Hepatocyte (in vitro differentiated cells): ENCODE measurements at regions not wholly inside any gene's neighbourhood (a gene's known extent, or its start where the extent isn't known, plus 50 kb on each side); places are given as distances from the start of the nearest gene placed in this dataset.

Experiments used
- DNase-seq: peaks from one replicate; pipeline ENCODE4 v3.0.0-alpha.2; 2016; ENCODE audit warnings: low spot score
- H2AFZ ChIP-seq: fragments of 200-600 bp; sonication (generic); 2 replicates; pipeline ENCODE4 v1.6.0; 2016; ENCODE audit warnings: antibody characterized with exemption, mild to moderate bottlenecking
- H3K27ac ChIP-seq: fragments of 200-600 bp; sonication (generic); 2 replicates; pipeline ENCODE4 v1.5.1; 2016; ENCODE audit warnings: mild to moderate bottlenecking
- H3K27me3 ChIP-seq: fragments of 200-600 bp; sonication (generic); 2 replicates; pipeline ENCODE4 v1.6.1; 2016
- H3K36me3 ChIP-seq: fragments of 200-600 bp; sonication (generic); replicated peaks from 2 replicates; pipeline ENCODE4 v1.5.1; 2016; ENCODE audit warnings: low read depth; ENCODE audit not compliant: insufficient read depth
- H3K4me1 ChIP-seq: fragments of 200-600 bp; sonication (generic); 2 replicates; pipeline ENCODE4 v1.5.1; 2016; ENCODE audit warnings: mild to moderate bottlenecking, moderate library complexity; ENCODE audit not compliant: insufficient read depth
- H3K4me2 ChIP-seq: fragments of 200-600 bp; sonication (generic); 2 replicates; pipeline ENCODE4 v1.6.0; 2016
- H3K4me3 ChIP-seq: fragments of 200-600 bp; sonication (generic); 2 replicates; pipeline ENCODE4 v1.5.1; 2016; ENCODE audit warnings: mild to moderate bottlenecking
- H3K79me2 ChIP-seq: fragments of 200-600 bp; sonication (generic); 2 replicates; pipeline ENCODE4 v1.6.0; 2017; ENCODE audit warnings: mild to moderate bottlenecking
- H3K9me2 ChIP-seq: fragments of 200-600 bp; sonication (generic); replicated peaks from 2 replicates; pipeline ENCODE4 v1.6.0; 2017; ENCODE audit warnings: mild to moderate bottlenecking; ENCODE audit not compliant: insufficient read depth
- H3K9me3 ChIP-seq: fragments of 200-600 bp; sonication (generic); 2 replicates; pipeline ENCODE4 v1.5.1; 2016; ENCODE audit warnings: low read depth, mild to moderate bottlenecking
- H4K20me1 ChIP-seq: fragments of 200-600 bp; sonication (generic); 2 replicates; pipeline ENCODE4 v1.6.0; 2016; ENCODE audit warnings: mild to moderate bottlenecking; ENCODE audit not compliant: insufficient read depth, poor library complexity, severe bottlenecking
- EZH2 ChIP-seq: fragments of 200-600 bp; sonication (generic); IDR thresholded peaks from 2 replicates; pipeline ENCODE4 v1.6.1; 2016; ENCODE audit warnings: antibody characterized with exemption, mild to moderate bottlenecking, borderline replicate concordance
- EZH2phosphoT487 ChIP-seq: fragments of 200-600 bp; sonication (generic); IDR thresholded peaks from one replicate; pipeline ENCODE4 v1.6.1; 2018; ENCODE audit warnings: antibody characterized with exemption, mild to moderate bottlenecking, low read depth, moderate library complexity; ENCODE audit not compliant: unreplicated experiment, severe bottlenecking
- WGBS: methylation state at CpG from one replicate; pipeline ENCODE4 v1.1.6; 2016; ENCODE audit warnings: low lambda C conversion rate; ENCODE audit errors: missing lambda C conversion rate; 5-methylcytosine and 5-hydroxymethylcytosine counted together
- TF ChIP-seq, protein P1 (sequence below): fragments of 200-600 bp; sonication (generic); IDR thresholded peaks from 2 replicates; pipeline ENCODE4 v1.5.1; 2016; ENCODE audit warnings: antibody characterized with exemption, mild to moderate bottlenecking; ENCODE audit not compliant: poor library complexity

DNA sequence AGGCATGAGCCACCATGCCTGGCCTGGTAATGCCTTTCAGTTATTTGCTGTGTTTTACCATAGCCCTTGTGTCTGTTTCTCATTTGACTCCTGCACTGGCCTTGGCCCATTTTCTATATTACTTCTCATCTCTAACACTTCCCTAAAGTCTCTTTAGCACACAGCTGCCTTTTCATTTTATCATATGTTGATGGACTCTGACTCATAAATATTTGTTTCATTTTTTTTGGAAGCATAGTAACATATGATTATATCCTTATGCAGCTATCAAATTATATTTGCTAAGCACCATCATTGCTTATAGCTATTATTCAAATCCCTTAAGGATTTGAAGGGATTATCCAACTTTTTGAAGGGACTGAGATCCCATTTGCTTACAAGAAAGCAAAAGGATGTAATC is 320.3 kb downstream of the GPD2 start:
- no peak overlapping the region for H3K4me2 ChIP-seq
- no peaks in the 10 kb centered on the region for H3K4me1 ChIP-seq
- H2AFZ ChIP-seq = no peak overlapping the region
- no peaks in the 10 kb centered on the region for H3K9me3 ChIP-seq
- no peaks in the 10 kb centered on the region for H4K20me1 ChIP-seq
- DNase-seq = no peak
- H3K36me3 ChIP-seq = no peaks in the 10 kb centered on the region
- TF ChIP-seq, protein P1, sequence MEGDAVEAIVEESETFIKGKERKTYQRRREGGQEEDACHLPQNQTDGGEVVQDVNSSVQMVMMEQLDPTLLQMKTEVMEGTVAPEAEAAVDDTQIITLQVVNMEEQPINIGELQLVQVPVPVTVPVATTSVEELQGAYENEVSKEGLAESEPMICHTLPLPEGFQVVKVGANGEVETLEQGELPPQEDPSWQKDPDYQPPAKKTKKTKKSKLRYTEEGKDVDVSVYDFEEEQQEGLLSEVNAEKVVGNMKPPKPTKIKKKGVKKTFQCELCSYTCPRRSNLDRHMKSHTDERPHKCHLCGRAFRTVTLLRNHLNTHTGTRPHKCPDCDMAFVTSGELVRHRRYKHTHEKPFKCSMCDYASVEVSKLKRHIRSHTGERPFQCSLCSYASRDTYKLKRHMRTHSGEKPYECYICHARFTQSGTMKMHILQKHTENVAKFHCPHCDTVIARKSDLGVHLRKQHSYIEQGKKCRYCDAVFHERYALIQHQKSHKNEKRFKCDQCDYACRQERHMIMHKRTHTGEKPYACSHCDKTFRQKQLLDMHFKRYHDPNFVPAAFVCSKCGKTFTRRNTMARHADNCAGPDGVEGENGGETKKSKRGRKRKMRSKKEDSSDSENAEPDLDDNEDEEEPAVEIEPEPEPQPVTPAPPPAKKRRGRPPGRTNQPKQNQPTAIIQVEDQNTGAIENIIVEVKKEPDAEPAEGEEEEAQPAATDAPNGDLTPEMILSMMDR = no peak
- TF ChIP-seq EZH2 = no peak
- no peak for TF ChIP-seq EZH2phosphoT487
- no peaks in the 10 kb centered on the region for H3K27me3 ChIP-seq
- H3K9me2 ChIP-seq = no peaks in the 10 kb centered on the region
- H3K4me3 ChIP-seq = no peak overlapping the region
- H3K27ac ChIP-seq = no peak overlapping the region
- H3K79me2 ChIP-seq = no peaks in the 10 kb centered on the region

DNA sequence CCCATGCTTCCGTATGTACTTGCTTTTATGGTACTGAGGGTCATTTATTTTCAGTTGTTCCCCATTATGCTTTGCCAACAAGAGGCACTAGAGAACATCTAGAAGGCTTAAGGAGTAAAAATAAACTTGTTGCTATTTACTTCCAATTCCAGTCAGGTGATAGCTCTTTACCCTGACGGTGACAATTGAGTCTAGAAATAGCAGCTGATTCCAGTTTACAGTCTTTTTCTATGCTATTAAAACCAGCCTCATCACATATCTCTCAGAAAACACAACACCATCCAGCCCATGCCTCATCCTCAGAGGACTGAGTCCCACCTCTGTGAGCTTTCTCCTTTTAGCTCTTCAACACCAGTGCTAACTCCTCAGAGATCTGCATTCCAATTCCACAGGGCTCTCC is 327.0 kb downstream of the GPD2 start:
- H3K36me3 ChIP-seq = no peaks in the 10 kb centered on the region
- no peaks in the 10 kb centered on the region for H3K9me3 ChIP-seq
- H4K20me1 ChIP-seq = no peaks in the 10 kb centered on the region
- no peak for DNase-seq
- no peaks in the 10 kb centered on the region for H3K27me3 ChIP-seq
- no peak overlapping the region for H3K27ac ChIP-seq
- H3K4me1 ChIP-seq = no peaks in the 10 kb centered on the region
- TF ChIP-seq, protein P1 = no peak
- TF ChIP-seq EZH2 = no peak
- TF ChIP-seq EZH2phosphoT487 = no peak
- no peak overlapping the region for H3K4me2 ChIP-seq
- no peaks in the 10 kb centered on the region for H3K9me2 ChIP-seq
- no peaks in the 10 kb centered on the region for H3K79me2 ChIP-seq
- 85% methylated on average over 2 of the region's 2 CpGs for WGBS
- no peak overlapping the region for H3K4me3 ChIP-seq
- no peak overlapping the region for H2AFZ ChIP-seq

DNA sequence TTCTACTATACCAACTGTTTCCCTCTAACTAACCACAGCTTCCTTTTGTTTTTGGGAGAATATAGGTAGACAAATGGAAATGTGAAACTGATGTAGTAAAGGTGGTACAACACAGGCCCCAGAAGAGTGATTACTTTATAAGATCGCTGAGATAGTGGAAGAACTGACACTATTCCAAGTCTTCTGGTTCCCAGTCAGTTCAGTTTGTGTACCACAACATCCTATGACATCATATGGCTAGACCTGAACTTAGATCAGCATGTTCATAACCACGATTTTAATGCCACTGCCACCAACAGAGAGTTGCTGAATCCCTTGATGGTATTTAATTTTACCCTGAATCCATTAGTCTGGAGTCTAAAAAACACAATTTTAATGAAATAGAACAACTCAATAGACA is 328.9 kb downstream of the GPD2 start:
- H3K4me3 ChIP-seq = no peak overlapping the region

More for the DNA sequence above, 328.9 kb downstream of the GPD2 start:
- TF ChIP-seq EZH2phosphoT487 (no peak), EZH2 (no peak)
- TF ChIP-seq, protein P1 = no peak
- no peak for DNase-seq
- no peaks in the 10 kb centered on the region for H3K27me3 ChIP-seq
- no peaks in the 10 kb centered on the region for H3K79me2 ChIP-seq
- H3K4me2 ChIP-seq = no peak overlapping the region
- H3K9me2 ChIP-seq = no peaks in the 10 kb centered on the region
- H4K20me1 ChIP-seq = no peaks in the 10 kb centered on the region
- H2AFZ ChIP-seq = no peak overlapping the region
- H3K4me1 ChIP-seq = no peaks in the 10 kb centered on the region
- H3K36me3 ChIP-seq = no peaks in the 10 kb centered on the region
- WGBS = 65% methylated on average over 2 of the region's 2 CpGs
- H3K27ac ChIP-seq = no peak overlapping the region
- peaks cover under 1% of the 10 kb centered on the region for H3K9me3 ChIP-seq
